T47D (cell line): ENCODE measurements at regions not wholly inside any gene's neighbourhood (a gene's known extent, or its start where the extent isn't known, plus 50 kb on each side); places are given as distances from the start of the nearest gene placed in this dataset.
"Not testable (repeated sequence)": the region's sequence is repeated elsewhere in the genome, so short reads cannot be mapped to it uniquely, and the experiment has no call there.

ENCODE experiments used
- DNase-seq, 2 experiments: peaks; one replicate each; pipeline versions ENCODE4 v3.0.0 to v3.0.0-alpha.2; 2011 to 2012; ENCODE audit warnings: low read depth in 1 of 2, low spot score in 1 of 2
- JUND ChIP-seq: IDR thresholded peaks from 2 replicates; pipeline ENCODE4 v1.6.1; 2012; ENCODE audit warnings: low read depth
- in situ Hi-C: cut with HindIII; loops from 2 replicates; pipeline ENCODE4 v1.10.0; 2016; ENCODE audit warnings: low sequenced_read_pairs, low pct_unique_long_range_greater_than_20kb

DNA sequence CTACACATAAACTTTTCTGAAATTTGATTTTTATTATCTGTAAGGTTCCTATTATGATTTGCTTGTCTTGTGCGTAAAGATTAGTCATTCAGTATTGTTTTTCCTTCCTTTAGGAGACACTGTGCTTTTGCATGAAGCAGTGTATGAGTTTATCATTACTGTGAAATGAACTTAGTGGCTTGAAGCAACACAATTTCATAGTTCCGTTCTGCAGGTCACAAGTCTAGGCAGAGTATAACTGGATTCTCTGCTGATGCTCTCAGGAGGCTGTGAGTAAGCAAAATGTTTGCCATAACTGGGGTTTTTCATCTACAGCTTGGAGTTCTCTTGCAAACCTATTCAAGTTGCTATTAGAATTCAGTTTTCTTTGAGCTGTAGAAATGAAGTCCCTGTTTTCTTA, 1136.1 kb downstream of the OTOL1 start:
- TF ChIP-seq JUND = no peak
- in situ Hi-C loops = no loop called here
- DNase-seq = no peak

DNA sequence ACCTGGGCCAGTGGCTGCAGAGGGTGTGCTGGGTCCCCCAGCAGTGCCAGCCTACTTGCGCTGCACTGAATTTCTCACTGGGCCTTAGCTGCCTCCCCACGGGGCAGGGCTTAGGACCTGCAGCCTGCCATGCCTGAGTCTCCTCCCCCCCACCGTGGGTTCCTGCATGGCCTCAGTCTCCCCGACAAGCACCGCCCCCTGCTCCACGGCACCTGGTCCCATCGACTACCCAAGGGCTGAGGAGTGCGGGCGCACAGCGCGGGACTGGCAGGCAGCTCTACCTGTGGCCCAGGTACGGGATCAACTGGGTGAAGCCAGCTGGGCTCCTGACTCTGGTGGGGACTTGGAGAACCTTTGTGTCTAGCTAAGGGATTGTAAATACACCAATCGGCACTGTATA, 1143.6 kb downstream of the OTOL1 start:
- in situ Hi-C loops, DNase-seq: not testable (repeated sequence)

- in situ Hi-C loops = no loop called here
- TF ChIP-seq JUND = no peak
- no peak for DNase-seq
Observed at GRCh38 chr3:162641317-162641716, 1144.7 kb downstream of the OTOL1 start.

GRCh38 chr3:162641907-162642306, 1145.3 kb downstream of the OTOL1 start:
- no peak for TF ChIP-seq JUND
- DNase-seq = no peak
- in situ Hi-C loops = no loop called here

DNA sequence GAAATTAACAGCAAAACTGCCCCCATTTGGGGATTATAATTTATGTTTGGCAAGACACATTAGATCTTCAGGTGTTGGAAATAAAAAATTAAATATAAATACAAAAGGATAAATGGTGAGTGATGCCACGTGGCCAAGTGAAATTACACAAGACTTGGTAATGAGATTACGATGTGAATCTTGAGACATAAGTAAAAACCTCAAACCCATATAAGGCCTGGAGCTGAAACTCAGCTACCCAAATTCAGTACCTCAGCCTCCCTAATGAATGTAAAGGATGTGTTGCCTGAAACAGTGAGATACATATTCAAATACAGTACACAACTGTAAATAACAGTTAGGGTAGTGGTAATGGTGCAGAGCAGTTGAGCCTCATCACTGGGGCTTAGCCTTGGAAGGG, 1146.6 kb downstream of the OTOL1 start:
- in situ Hi-C loops = no loop called here

GRCh38 chr3:162647321-162647720, 1150.7 kb downstream of the OTOL1 start:
- in situ Hi-C loops = no loop called here
- no peak for DNase-seq
- TF ChIP-seq JUND = no peak

More for the DNA sequence above, 1146.6 kb downstream of the OTOL1 start:
- TF ChIP-seq JUND = no peak
- DNase-seq = no peak

DNA sequence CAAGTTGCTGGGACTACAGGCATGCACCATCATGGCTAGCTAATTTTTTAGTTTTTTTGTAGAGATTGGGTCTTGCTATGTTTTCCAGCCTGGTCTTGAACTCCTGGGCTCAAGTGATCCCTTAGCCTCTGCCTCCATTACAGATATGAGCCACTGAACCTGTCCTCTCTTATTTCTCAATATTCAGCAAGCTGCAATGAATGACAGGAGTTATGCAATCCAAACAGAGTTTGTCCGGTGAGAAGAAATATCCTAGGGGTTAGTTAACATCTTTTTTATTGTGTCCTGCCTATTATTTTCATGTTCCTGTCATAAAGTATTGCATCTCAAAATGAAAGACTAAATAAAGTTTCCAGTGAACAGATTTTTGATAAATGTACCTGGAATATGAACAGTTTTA, 1161.4 kb downstream of the OTOL1 start:
- in situ Hi-C loops = no loop called here
- no peak for TF ChIP-seq JUND
- peak in 1 of 2 experiments; percentile 4 for DNase-seq

DNA sequence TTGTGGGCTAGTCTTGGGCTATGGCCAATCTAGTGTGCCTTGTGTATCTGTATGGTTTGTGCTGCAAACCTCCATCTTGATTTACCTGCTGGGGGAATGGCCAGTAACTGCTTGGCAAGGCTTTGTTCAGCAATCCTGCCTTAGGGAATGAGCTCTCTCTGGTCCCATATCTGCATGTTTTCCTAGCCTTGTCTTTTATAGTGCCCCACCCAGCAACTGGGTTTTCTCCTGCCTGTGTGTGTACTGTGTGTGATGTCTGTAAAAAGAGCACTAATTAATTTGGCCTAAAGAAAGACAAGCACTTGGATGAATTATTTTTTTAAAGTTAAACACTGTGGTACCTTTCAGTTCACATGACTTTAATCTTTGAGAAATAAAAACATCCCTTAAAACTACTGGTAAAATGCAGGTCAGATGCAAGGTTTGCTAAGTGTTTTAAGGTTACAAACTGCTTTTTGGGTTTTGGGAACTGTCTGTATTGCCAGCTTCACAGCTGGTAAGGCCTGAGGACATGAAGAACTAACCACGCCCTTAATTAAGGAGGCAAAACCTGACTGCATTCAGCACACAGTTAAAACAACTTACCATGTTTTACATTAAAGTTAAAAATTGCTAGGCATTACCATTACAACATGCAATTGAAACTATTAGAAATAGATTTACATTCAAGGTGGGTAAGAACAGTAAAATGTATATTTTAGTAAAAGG, 1169.2 kb downstream of the OTOL1 start:
- in situ Hi-C loops = no loop called here
- DNase-seq = no peak
- no peak for TF ChIP-seq JUND

GRCh38 chr3:162666835-162667234, 1170.2 kb downstream of the OTOL1 start:
- no peak for TF ChIP-seq JUND
- no peak for DNase-seq
- in situ Hi-C loops = no loop called here

DNA sequence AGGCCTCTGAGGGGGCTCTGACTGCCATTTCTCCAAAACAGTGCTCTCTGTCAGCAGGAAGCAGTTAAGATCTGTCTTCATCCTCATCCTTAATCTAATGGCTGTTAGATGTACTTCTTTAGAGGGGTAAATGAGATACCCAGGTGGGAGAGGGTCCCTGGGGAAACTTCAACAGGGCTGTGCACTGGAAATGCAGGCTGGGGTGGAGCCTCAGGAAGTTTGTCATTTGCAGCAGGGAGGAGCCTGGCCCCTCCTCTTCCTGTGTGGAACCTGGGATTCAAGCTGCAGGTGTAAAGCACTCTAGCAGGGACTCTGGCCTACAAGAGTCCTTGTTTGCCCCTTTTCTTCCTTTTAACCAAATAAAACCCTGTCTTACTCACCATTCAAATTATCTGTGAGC, 1173.6 kb downstream of the OTOL1 start:
- in situ Hi-C loops = no loop called here
- no peak for DNase-seq

GRCh38 chr3:162677475-162677874, 1180.9 kb downstream of the OTOL1 start:
- DNase-seq = no peak
- in situ Hi-C loops = no loop called here
- TF ChIP-seq JUND = no peak

More for the DNA sequence above, 1173.6 kb downstream of the OTOL1 start:
- no peak for TF ChIP-seq JUND

DNA sequence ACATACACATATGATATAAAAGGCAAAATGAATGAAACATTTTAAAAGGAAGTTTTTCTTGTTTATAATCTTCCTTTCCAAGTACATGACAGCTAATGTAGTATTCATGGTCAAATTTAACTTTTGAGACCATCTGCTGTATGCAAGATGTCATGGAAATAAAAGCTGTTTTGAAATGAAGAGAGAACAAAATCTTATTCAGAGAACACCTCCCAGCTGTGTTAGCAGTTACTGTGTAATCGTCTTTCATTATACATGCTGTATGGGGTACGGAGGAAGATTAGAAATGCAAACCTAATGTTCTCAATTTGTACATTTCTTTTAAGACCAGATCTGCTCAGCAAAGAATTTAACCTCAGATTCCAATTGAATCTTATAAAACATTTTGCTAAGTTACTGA, 1182.3 kb downstream of the OTOL1 start:
- TF ChIP-seq JUND = no peak
- in situ Hi-C loops = no loop called here
- DNase-seq = no peak

DNA sequence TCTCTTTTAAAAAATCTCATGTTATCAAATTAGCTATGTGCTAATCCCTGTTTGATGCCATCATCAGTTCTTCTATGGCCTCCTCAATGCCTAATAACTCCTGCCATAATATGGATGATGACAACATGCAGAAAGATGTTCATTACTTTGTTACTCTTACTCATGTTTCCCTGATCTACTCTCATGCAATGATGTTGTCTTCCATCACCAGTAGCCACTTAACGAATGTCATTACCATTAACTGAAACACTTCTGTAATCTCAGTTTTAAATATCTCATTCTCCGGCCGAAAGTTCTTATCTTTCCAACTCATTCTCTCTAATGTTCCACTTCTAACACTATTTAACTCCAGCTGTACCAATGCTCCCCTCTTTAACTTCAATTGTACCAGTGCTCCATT, 1187.7 kb downstream of the OTOL1 start:
- in situ Hi-C loops = no loop called here

GRCh38 chr3:162699291-162699690, 1202.7 kb downstream of the OTOL1 start:
- in situ Hi-C loops = no loop called here
- DNase-seq = no peak
- no peak for TF ChIP-seq JUND

More for the DNA sequence above, 1187.7 kb downstream of the OTOL1 start:
- no peak for DNase-seq
- no peak for TF ChIP-seq JUND
